Activated T-helper 9 cell treated with anti-CD3 and anti-CD28 coated beads, Interleukin-2, amount 50 U/mL, for 16 hours (primary cell): ENCODE measurements at regions not wholly inside any gene's neighbourhood (a gene's known extent, or its start where the extent isn't known, plus 50 kb on each side); places are given as distances from the start of the nearest gene placed in this dataset.

Source experiments
- DNase-seq: peaks from one replicate; pipeline ENCODE4 v3.0.0-alpha.2; 2020; ENCODE audit warnings: low read depth

DNA sequence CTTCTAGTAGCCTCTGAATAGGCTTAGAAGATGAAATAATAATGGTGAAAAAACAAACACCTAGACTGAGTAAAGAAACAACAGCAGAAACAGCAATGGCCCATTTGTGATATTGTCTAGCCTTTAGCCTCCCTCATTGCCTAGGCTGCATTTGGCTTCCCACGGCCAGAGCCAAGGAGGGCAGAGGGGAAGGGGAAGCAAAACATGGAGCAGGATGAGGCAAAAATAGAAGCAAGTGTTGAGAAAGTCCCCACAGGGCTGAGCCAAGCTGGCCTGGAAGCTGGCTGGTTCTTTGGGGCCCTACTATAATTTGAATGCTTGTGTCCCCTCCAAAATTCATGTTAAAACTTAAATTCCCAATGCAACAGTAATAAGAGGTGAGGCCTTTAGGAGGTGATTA lies 60.2 kb upstream of the KSR1 start:
- DNase-seq = no peak

GRCh38 chr17:27396941-27397340 lies 59.3 kb upstream of the KSR1 start:
- DNase-seq = no peak

DNA sequence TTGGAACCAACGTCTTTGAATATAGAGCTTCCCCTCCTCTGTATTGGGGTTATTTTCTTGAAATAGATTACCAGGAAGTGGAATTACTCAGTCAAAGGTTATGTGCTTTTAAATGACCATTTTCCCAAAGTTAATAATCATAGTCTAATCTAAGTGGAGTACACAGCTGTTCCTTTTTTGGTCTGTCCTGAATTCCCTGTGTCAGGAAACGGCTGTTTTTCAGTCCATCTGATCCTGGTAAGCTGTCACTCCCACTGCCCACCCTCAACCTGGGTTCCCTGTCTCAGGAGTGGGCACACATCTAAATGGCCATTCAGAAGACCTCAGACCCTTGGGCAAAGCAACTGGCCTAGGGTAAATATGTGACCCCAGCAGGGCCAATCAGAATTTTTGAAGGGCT lies 57.6 kb upstream of the KSR1 start:
- no peak for DNase-seq

- DNase-seq = no peak
Observed at GRCh38 chr17:27400991-27401390, 55.3 kb upstream of the KSR1 start.

- no peak for DNase-seq
Observed at GRCh38 chr17:27402943-27403342, 53.3 kb upstream of the KSR1 start.

- DNase-seq = no peak
Observed at GRCh38 chr17:27403480-27404005, 52.7 kb upstream of the KSR1 start.

- no peak for DNase-seq
Observed at GRCh38 chr17:27404676-27405075, 51.6 kb upstream of the KSR1 start.
